ENCODE measurements at regions not wholly inside any gene's neighbourhood (a gene's known extent, or its start where the extent isn't known, plus 50 kb on each side); places are given as distances from the start of the nearest gene placed in this dataset.

DNA sequence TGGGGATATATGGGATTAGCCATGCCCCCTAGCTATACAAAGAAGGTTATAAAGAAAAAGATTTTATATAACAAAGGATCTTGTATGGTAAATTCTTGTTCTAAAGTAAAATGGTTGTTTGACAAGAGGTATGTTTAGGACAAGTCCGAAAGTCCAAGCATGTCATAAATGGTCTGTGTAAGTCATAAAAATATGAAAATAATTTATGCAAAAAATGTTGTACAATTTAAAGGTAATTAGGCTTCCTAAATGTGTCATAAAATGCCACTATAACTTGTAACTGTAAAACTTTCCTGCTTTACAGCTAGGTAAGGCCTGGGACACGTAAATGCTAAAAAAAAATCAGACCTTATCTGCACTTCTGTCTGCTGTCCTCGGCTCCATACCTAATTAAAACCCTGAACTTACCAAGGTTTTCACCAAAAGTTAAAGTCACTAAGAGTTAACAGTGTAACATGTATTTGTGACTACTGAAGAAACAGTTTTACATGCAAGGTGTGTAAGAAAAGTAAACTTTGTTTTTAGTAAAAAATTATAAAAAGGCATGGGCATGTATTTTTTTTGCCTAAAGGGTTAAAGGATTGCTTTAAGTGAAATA, 110.0 kb upstream of the RESF1 start:
- TF ChIP-seq EZH2 (IDR thresholded peaks at IDR 0.05; ENCODE audit: low read length, unreplicated experiment), result no peak
- TF ChIP-seq, protein P1, sequence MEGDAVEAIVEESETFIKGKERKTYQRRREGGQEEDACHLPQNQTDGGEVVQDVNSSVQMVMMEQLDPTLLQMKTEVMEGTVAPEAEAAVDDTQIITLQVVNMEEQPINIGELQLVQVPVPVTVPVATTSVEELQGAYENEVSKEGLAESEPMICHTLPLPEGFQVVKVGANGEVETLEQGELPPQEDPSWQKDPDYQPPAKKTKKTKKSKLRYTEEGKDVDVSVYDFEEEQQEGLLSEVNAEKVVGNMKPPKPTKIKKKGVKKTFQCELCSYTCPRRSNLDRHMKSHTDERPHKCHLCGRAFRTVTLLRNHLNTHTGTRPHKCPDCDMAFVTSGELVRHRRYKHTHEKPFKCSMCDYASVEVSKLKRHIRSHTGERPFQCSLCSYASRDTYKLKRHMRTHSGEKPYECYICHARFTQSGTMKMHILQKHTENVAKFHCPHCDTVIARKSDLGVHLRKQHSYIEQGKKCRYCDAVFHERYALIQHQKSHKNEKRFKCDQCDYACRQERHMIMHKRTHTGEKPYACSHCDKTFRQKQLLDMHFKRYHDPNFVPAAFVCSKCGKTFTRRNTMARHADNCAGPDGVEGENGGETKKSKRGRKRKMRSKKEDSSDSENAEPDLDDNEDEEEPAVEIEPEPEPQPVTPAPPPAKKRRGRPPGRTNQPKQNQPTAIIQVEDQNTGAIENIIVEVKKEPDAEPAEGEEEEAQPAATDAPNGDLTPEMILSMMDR (conservative IDR thresholded peaks at IDR 0.05; ENCODE audit: low read depth, low read length), result no peak

Measured in PC-3 (cell line).